ENCODE measurements at regions not wholly inside any gene's neighbourhood (a gene's known extent, or its start where the extent isn't known, plus 50 kb on each side); places are given as distances from the start of the nearest gene placed in this dataset.

DNA sequence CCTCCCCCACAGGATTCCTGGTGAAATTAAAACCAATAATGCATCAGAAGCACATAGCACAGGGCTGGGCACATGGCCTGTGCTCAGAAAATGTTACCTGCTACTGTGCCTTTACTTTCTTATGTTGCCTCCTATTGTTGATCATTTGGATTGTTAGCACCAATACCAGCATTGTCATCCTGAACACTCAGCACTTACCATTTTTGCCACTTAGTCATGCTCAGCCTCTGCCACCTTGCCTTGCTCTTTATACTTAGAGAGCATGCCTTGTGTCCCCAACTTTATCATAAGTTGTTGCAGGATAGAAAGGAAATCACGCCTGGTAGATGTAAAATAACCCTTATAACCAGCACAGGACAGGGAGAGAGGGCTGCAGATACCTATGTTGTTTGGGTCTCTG, 361.0 kb upstream of the RUNX1 start:
- Histone ChIP-seq H3K9me2 (replicated peaks; ENCODE audit: control insufficient read depth, low read length) (no peaks in the 10 kb centered on the region), H3K9me3 (ENCODE audit: control insufficient read depth, insufficient read depth, low read length) (no peaks in the 10 kb centered on the region), H3K4me1 (ENCODE audit: control insufficient read depth, low read length) (no peaks in the 10 kb centered on the region), H4K20me1 (ENCODE audit: control insufficient read depth, insufficient read depth, low read depth, low read length) (0 out of 2 replicates have a peak, but pooled peaks cover 4% of the 10 kb centered on the region), H3K4me3 (ENCODE audit: low read length) (no peak overlapping the region), H3K27ac (ENCODE audit: low read depth, low read length) (no peak overlapping the region), H3K36me3 (ENCODE audit: control insufficient read depth, low read length) (no peaks in the 10 kb centered on the region), H3F3A (ENCODE audit: control insufficient read depth, insufficient read depth) (no peaks in the 10 kb centered on the region), H3K4me2 (ENCODE audit: low read length) (no peak overlapping the region), H3K27me3 (ENCODE audit: control insufficient read depth, low read length) (peaks cover 35% of the 10 kb centered on the region), H3K79me2 (ENCODE audit: control insufficient read depth, low read length) (no peaks in the 10 kb centered on the region)
- no peak for TF ChIP-seq EZH2phosphoT487 (IDR thresholded peaks at IDR 0.05; ENCODE audit: borderline replicate concordance, low read length)
- TF ChIP-seq, protein P1, sequence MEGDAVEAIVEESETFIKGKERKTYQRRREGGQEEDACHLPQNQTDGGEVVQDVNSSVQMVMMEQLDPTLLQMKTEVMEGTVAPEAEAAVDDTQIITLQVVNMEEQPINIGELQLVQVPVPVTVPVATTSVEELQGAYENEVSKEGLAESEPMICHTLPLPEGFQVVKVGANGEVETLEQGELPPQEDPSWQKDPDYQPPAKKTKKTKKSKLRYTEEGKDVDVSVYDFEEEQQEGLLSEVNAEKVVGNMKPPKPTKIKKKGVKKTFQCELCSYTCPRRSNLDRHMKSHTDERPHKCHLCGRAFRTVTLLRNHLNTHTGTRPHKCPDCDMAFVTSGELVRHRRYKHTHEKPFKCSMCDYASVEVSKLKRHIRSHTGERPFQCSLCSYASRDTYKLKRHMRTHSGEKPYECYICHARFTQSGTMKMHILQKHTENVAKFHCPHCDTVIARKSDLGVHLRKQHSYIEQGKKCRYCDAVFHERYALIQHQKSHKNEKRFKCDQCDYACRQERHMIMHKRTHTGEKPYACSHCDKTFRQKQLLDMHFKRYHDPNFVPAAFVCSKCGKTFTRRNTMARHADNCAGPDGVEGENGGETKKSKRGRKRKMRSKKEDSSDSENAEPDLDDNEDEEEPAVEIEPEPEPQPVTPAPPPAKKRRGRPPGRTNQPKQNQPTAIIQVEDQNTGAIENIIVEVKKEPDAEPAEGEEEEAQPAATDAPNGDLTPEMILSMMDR (IDR thresholded peaks at IDR 0.05; ENCODE audit: low read depth, low read length, poor library complexity, severe bottlenecking): no peak

DNA sequence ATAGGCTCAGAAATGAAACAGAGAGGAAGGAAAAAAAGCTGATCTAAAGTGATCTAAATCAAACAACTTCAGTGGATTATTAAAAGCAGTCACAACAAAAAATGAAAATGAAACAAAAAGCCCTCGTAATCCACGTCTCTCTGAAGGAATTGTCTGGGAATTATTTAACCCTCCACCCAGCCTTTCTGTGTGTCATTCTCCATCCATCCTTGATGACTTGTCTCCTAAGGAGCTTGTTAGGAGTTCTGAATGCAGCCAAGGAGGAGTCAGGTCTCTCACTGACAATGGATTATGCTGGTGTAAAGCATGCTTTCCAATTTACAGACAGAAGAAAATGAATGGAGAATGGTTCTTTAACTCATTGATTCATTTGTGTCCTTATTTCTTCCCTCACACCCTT, 359.3 kb upstream of the RUNX1 start:
- Histone ChIP-seq H3K4me2 (ENCODE audit: low read length) (no peak overlapping the region), H4K20me1 (ENCODE audit: control insufficient read depth, insufficient read depth, low read depth, low read length) (0 out of 2 replicates have a peak, but pooled peaks cover 4% of the 10 kb centered on the region), H3K9me2 (replicated peaks; ENCODE audit: control insufficient read depth, low read length) (no peaks in the 10 kb centered on the region), H3K27ac (ENCODE audit: low read depth, low read length) (no peak overlapping the region), H3K4me1 (ENCODE audit: control insufficient read depth, low read length) (no peaks in the 10 kb centered on the region), H3K36me3 (ENCODE audit: control insufficient read depth, low read length) (no peaks in the 10 kb centered on the region), H3K27me3 (ENCODE audit: control insufficient read depth, low read length) (peaks cover 41% of the 10 kb centered on the region), H3K9me3 (ENCODE audit: control insufficient read depth, insufficient read depth, low read length) (no peaks in the 10 kb centered on the region), H3K4me3 (ENCODE audit: low read length) (no peak overlapping the region), H3F3A (ENCODE audit: control insufficient read depth, insufficient read depth) (no peaks in the 10 kb centered on the region), H3K79me2 (ENCODE audit: control insufficient read depth, low read length) (no peaks in the 10 kb centered on the region)
- TF ChIP-seq, protein P1 (IDR thresholded peaks at IDR 0.05; ENCODE audit: low read depth, low read length, poor library complexity, severe bottlenecking): no peak
- no peak for TF ChIP-seq EZH2phosphoT487 (IDR thresholded peaks at IDR 0.05; ENCODE audit: borderline replicate concordance, low read length)

DNA sequence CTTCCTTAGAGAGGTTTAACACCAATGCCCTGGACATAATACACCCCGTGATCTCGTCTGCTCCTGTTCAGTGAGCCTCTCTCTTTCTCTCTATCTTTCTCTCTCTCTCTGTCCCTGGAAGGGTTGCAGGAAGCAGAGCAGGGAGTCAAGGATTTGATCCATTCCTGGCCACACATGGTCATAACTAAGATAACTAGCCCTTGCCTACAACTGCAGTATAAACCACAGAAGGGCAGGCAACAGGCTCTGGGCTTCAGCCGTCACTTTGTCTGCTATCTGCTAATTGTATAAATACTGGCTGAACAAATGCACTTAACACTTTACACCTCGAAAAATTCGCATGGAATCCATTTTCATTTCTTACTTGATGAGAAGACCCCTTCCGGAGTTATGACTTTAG, 357.5 kb upstream of the RUNX1 start:
- Histone ChIP-seq H4K20me1 (ENCODE audit: control insufficient read depth, insufficient read depth, low read depth, low read length) (0 out of 2 replicates have a peak, but pooled peaks cover 4% of the 10 kb centered on the region), H3K9me3 (ENCODE audit: control insufficient read depth, insufficient read depth, low read length) (no peaks in the 10 kb centered on the region), H3K4me2 (ENCODE audit: low read length) (no peak overlapping the region), H3K4me3 (ENCODE audit: low read length) (no peak overlapping the region), H3K9me2 (replicated peaks; ENCODE audit: control insufficient read depth, low read length) (no peaks in the 10 kb centered on the region), H3K36me3 (ENCODE audit: control insufficient read depth, low read length) (no peaks in the 10 kb centered on the region), H3F3A (ENCODE audit: control insufficient read depth, insufficient read depth) (no peaks in the 10 kb centered on the region), H3K79me2 (ENCODE audit: control insufficient read depth, low read length) (no peaks in the 10 kb centered on the region), H3K27ac (ENCODE audit: low read depth, low read length) (no peak overlapping the region), H3K4me1 (ENCODE audit: control insufficient read depth, low read length) (no peaks in the 10 kb centered on the region), H3K27me3 (ENCODE audit: control insufficient read depth, low read length) (peaks cover 41% of the 10 kb centered on the region)
- TF ChIP-seq, protein P1 (IDR thresholded peaks at IDR 0.05; ENCODE audit: low read depth, low read length, poor library complexity, severe bottlenecking): no peak
- no peak for TF ChIP-seq EZH2phosphoT487 (IDR thresholded peaks at IDR 0.05; ENCODE audit: borderline replicate concordance, low read length)

All from DOHH2 (cell line).